NCI-H524 (cell line): ENCODE measurements at regions not wholly inside any gene's neighbourhood (a gene's known extent, or its start where the extent isn't known, plus 50 kb on each side); places are given as distances from the start of the nearest gene placed in this dataset.
A peak's percentile ranks its signal among the peaks of the same experiment; 100 is the strongest.
"Not testable (repeated sequence)": the region's sequence is repeated elsewhere in the genome, so short reads cannot be mapped to it uniquely, and the experiment has no call there.

Experiments
- DNase-seq, 2 experiments: peaks; one replicate each; lab custom pipeline; 2025; lab: John Stamatoyannopoulos, UW

GRCh38 chr11:121901417-121901816 lies 214.6 kb downstream of the BLID start:
- DNase-seq = not testable (repeated sequence)

GRCh38 chr11:121899520-121899919 lies 216.5 kb downstream of the BLID start:
- no peak for DNase-seq

DNA sequence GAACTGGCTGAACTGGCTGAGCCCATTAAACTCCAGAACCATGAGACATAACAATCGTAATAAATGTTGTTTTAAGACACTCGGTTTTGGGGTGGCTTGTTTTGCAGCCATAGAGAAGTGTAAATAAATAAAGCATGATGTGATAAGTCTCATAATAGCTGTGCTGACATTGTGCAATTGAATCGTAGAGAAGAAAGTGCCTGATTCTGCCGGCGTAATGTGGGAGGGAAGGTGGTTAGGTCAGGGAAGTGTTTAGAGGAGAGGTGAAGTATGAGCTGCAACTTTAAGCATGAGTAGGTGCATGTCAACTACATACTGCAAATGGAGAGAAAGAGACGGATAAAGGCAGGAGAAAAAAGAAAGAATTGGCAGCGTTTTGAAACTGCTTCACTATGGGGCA lies 217.1 kb downstream of the BLID start:
- DNase-seq = no peak

DNA sequence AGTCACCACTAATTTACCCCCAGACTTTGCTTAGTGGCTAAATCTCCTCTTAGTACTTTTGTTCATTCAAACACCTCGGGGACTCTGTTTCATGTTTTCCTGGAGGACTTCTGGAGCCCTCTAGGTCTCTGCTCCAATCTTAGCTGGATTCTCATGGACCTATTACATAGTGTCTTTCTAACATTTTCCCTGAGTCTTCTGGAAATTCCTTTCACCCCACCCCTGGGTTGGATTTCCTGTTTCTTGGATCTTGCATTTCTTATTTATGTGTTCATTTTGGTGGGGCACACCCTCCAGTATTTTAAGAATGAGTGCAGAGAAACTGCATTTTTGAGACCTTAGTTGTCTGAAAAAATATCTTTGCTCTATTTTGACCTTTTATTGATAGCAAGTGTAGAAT lies 220.1 kb downstream of the BLID start:
- DNase-seq = no peak

GRCh38 chr11:121894581-121894980 lies 221.4 kb downstream of the BLID start:
- no peak for DNase-seq

- no peak for DNase-seq
Measured at GRCh38 chr11:121892863-121893262, 223.2 kb downstream of the BLID start.

GRCh38 chr11:121892131-121892681 lies 223.8 kb downstream of the BLID start:
- peak in 1 of 2 experiments; percentile 59 for DNase-seq

GRCh38 chr11:121890946-121891515 lies 225.0 kb downstream of the BLID start:
- DNase-seq = no peak

DNA sequence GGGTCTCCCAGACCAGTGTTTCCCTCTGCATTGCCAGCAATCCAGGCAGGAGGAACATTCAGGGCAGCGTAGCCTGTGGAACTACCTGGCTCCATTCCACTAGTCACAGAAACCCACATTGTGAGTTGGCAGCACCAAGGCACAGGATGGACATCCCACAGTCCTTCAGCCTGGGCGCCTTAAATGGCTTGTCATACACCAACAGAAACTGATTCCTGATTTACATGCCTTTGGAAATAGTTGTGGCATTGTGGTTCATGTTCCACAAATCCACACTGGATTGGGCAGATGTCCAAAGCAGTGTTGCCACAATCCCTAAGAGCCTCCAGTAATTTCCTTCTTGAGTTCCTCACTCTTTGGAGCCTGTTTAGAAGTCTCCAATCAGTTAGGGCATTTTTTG lies 225.6 kb downstream of the BLID start:
- DNase-seq = no peak

- DNase-seq = no peak
Measured at GRCh38 chr11:121889931-121890330, 226.1 kb downstream of the BLID start.

DNA sequence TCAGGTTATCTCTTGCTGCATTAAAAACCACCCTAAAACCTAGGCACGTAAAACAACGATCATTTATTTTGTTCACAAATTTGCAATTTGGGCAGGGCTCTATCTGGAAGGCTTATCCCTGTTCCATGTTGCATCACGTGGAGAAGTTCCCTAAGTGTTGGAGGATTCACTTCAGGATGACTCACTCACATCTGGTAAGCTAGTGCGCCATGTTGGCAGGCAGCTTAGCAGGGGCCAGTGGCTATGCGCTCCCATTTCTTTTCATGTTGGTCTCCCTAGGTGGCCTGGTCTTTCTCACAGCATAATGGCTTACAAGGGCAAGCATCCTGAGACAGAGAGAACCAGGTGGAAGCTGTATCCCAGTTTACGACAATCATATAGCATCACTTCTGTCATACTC lies 226.8 kb downstream of the BLID start:
- no peak for DNase-seq

DNA sequence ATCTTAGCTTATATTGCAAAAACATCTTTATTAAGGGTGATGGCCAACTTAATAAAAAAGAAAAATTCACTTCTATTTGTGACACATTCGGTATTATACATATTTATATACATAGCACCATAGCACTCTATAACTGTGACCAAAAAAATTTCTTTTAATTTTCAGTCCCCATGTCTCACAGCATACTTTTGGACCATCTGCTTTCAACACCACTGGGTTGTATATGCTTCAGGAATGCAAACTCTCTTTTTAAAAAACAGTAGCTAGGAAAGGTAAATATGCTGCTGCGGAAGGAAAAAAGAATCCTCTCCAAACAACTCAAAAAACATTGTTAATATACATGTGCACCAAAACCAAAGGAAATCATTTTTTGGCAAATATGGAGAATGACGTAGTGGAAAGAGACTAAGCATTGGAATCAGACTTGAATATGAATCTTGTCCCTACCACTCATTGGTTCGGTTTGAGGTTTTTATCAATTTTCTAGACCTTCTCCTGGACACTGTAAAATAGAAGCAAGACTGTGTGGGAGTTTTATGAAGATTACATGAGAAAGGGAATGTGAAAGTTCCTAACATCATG lies 227.9 kb downstream of the BLID start:
- DNase-seq = no peak

DNA sequence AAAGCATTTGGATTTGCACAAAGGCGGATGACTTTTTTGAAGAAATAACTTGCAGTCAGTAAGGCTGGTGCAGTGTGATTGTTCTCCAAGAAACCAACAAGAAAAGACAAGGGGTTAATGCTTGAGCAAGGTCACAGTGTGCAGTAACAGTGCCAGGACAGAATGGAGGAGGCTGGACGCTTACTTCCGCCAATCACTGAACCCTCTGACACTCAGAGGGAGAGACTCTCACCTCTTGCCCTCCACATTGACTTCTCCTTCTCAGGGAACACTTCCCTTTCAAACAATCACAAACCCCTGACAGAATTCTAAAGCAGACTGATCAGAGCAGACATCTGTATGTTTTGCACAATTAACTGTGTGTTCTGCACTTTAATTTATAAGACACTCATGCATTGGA lies 228.4 kb downstream of the BLID start:
- DNase-seq = no peak

DNA sequence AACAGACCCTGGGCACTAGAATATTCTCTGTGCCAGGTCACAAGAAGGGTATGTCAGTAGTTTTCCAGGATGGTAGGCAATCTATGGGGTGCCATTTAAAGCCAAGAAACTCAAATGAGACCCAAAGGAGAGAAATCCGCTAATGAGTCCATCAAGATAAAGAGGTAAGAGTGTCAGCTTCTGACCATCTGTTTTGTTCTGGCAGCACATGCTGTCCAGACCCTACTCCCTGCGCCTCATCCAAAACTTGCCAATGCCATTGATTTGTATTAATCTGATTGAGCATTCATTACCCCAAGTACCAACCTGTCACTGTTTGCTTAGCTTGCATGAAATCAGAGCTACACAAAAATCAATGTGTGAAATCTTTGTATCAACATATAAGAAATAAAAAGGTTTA lies 229.0 kb downstream of the BLID start:
- peak; percentile 28 to 86 for DNase-seq

DNA sequence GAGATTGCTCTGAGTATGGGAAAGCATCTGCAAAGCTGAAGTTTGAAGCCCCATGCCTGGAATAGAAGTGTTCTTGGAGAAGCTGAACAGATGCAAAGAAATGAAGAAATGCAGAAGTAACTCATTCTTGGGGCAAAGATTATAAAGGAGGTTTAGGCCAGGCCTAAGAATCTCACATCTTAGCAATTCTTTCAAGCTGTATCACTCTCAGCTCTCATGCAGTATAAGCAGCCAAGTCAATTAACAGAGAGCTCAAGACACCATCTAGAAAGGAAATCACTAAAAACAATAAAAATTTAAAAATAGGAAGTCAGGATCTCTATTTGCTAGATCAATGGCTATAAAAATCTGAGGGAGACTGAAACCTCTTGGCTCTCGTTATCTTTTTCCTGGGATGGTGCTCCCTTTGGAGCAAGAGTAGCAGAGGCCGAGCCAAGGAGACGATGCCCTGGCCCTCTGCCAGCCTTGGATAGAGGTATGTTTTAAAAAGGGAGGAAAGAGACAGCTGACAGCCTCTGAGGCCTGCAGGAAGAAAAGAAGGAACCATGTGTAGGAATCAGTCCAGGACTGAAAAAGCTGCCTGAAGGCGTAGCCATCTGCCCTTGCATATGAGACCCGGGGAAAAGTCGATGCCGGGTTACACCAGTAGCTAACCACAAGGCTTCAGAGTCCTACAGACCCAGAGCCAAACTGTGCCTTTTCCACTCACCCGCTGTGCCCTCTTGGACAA lies 229.8 kb downstream of the BLID start:
- peak; percentile 56 to 88 for DNase-seq

GRCh38 chr11:121884626-121885025 lies 231.4 kb downstream of the BLID start:
- no peak for DNase-seq

- DNase-seq = no peak
Measured at GRCh38 chr11:121881806-121882205, 234.2 kb downstream of the BLID start.

DNA sequence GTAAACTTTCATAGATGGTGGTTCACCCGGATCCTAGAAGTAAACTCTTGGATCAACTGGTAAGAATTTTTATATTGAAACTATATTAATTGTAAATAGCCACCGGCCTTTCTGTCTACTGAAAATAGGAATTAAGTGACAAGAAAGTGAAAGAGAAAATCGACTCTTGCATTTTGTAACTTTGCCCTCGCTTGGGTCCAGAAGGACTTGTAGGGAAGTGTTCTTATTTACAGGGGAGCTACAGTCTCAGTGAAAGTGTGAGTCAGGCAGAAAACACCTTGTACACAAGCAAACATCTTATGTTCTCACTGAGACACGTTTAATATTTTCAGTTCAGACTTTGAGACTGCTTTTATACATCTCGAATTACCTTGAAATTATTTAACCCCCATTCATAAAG lies 238.9 kb downstream of the BLID start:
- DNase-seq = no peak

- no peak for DNase-seq
Measured at GRCh38 chr11:121873766-121874165, 242.2 kb downstream of the BLID start.

DNA sequence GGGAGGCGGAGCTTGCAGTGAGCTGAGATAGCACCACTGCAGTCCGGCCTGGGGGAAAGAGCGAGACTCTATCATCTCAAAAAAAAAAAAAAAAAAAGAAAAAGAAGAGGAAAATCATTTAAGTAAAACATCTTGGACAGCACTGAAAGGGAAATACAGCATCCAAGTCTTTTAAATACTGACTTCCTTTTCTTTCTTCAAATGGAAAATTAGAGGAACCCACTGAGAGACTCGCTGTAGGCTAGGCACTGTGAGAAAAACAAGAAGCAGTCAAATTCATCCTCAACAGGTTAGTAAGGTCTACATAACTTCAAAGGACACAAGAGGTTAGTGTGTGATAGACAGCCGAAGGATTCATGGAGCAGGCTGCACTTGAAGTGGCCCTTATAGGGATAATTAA lies 243.7 kb downstream of the BLID start:
- peak in 1 of 2 experiments; percentile 3 for DNase-seq

DNA sequence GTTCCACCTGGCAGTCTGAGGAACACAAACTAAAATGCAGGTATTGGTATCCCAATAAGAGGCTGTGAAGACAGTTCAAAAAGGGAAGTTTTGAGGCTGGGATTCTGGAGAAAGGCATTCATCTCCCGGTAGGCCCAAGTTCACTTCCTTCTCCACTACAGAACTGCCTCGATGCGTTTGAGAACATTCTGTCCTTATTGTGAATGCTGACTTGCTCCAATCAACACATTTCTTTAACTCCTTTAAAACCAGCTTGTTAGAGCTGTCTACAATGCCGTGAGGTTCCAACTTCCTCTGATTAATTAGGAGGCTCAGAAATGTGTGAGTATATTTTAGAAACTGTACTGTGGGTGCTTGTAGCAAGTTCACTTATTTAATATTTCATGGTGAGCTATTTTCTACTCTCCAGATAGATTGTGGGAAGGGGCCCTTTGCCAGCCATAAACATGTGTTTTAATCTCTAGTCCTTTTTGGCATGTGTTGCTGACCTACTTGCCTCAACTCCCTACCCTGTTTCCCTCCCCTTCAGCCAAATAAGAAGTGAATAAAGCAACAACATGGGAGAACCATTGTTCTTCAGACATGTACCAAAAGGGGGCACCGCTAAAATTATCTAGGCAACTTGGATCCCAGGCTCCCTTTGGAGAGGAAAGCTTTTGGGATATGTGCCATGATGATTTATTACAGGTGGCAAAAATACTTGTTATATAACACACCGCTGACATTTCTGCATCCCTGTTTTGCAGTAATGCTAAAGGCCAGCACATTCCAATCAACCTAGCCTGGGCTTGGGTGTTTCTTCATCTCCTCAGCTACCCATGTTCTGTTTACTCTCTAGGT lies 245.6 kb downstream of the BLID start:
- peak in 1 of 2 experiments; percentile 25 for DNase-seq

DNA sequence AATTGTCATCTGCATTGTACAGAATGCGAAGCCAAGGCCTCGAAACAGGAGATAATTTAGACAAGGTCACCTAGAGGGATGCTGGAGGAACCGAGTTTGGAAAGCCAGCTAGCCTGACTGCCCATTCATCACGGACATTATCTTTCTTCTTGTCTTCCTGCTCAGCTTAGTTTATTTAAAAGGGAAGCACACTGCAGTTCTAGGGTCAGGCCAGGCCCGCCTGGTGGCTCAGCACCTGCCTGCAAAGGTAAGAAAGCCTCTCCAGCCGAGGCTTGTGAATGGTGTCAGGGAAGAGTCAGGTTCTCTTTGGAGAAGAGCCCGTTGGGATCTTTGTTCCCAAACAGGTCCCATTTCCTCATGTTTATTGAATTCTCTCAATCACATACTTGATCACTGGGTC lies 246.5 kb downstream of the BLID start:
- DNase-seq = no peak
